Activated naive CD8-positive, alpha-beta T cell treated with anti-CD3 and anti-CD28 coated beads, Interleukin-2, amount 50 U/mL, for 24 hours (primary cell): ENCODE measurements at regions not wholly inside any gene's neighbourhood (a gene's known extent, or its start where the extent isn't known, plus 50 kb on each side); places are given as distances from the start of the nearest gene placed in this dataset.

Experiments
- ATAC-seq: fragments of 150-1000 bp; cut with Tn5 transposase; one replicate; pipeline ENCODE4 v1.10.0; 2021
- DNase-seq: peaks from one replicate; pipeline ENCODE4 v3.0.0; 2021
- H3K27ac Mint-ChIP-seq: one replicate; pipeline ENCODE4 v1.8.0; 2021; ENCODE audit warnings: mild to moderate bottlenecking, mixed read lengths
- H3K27me3 Mint-ChIP-seq: one replicate; pipeline ENCODE4 v1.8.0; 2021; ENCODE audit warnings: mixed read lengths
- H3K36me3 Mint-ChIP-seq: one replicate; pipeline ENCODE4 v1.8.0; 2021; ENCODE audit warnings: low read depth, mixed read lengths
- H3K4me1 Mint-ChIP-seq: one replicate; pipeline ENCODE4 v1.8.0; 2021; ENCODE audit warnings: mixed read lengths
- H3K4me3 Mint-ChIP-seq: one replicate; pipeline ENCODE4 v1.8.0; 2021; ENCODE audit warnings: mild to moderate bottlenecking, moderate library complexity, mixed read lengths
- H3K9me3 Mint-ChIP-seq: one replicate; pipeline ENCODE4 v1.8.0; 2021; ENCODE audit warnings: mixed read lengths

- Mint-ChIP-seq H3K9me3 (no peaks in the 10 kb centered on the region), H3K4me1 (no peaks in the 10 kb centered on the region), H3K36me3 (no peaks in the 10 kb centered on the region), H3K4me3 (no peak overlapping the region), H3K27ac (no peak overlapping the region), H3K27me3 (peaks cover 3% of the 10 kb centered on the region)
- no peak for DNase-seq
- ATAC-seq = no peak
These were observed 117.2 kb upstream of the CAV2 start for GRCh38 chr7:116382375-116382774.

GRCh38 chr7:116384936-116385635, 114.5 kb upstream of the CAV2 start:
- Mint-ChIP-seq H3K4me3 (no peak overlapping the region), H3K36me3 (no peaks in the 10 kb centered on the region), H3K4me1 (no peaks in the 10 kb centered on the region), H3K27me3 (peaks cover 3% of the 10 kb centered on the region), H3K9me3 (no peaks in the 10 kb centered on the region), H3K27ac (no peak overlapping the region)
- ATAC-seq (no peak), DNase-seq (no peak)

- Mint-ChIP-seq H3K27me3 (peaks cover 3% of the 10 kb centered on the region), H3K4me3 (no peak overlapping the region), H3K9me3 (no peaks in the 10 kb centered on the region), H3K36me3 (no peaks in the 10 kb centered on the region), H3K4me1 (no peaks in the 10 kb centered on the region), H3K27ac (no peak overlapping the region)
- ATAC-seq = no peak
- no peak for DNase-seq
These were observed 112.9 kb upstream of the CAV2 start for GRCh38 chr7:116386674-116387073.

GRCh38 chr7:116390363-116390762, 109.2 kb upstream of the CAV2 start:
- H3K36me3 Mint-ChIP-seq = no peaks in the 10 kb centered on the region
- no peak for DNase-seq
- peaks cover 8% of the 10 kb centered on the region for H3K27me3 Mint-ChIP-seq
- no peaks in the 10 kb centered on the region for H3K9me3 Mint-ChIP-seq
- H3K27ac Mint-ChIP-seq = no peak overlapping the region
- no peaks in the 10 kb centered on the region for H3K4me1 Mint-ChIP-seq
- no peak overlapping the region for H3K4me3 Mint-ChIP-seq
- no peak for ATAC-seq

- Mint-ChIP-seq H3K27me3 (peaks cover 8% of the 10 kb centered on the region), H3K36me3 (no peaks in the 10 kb centered on the region)
- ATAC-seq = no peak
These were observed 106.7 kb upstream of the CAV2 start for GRCh38 chr7:116392806-116393205.

GRCh38 chr7:116393654-116394053, 105.9 kb upstream of the CAV2 start:
- no peak overlapping the region for H3K4me3 Mint-ChIP-seq
- H3K9me3 Mint-ChIP-seq = no peaks in the 10 kb centered on the region
- ATAC-seq (no peak), DNase-seq (no peak)
- no peaks in the 10 kb centered on the region for H3K4me1 Mint-ChIP-seq
- no peak overlapping the region for H3K27ac Mint-ChIP-seq
- H3K36me3 Mint-ChIP-seq = no peaks in the 10 kb centered on the region
- H3K27me3 Mint-ChIP-seq = peaks cover 8% of the 10 kb centered on the region

More at GRCh38 chr7:116392806-116393205, 106.7 kb upstream of the CAV2 start:
- H3K9me3 Mint-ChIP-seq = no peaks in the 10 kb centered on the region
- no peak overlapping the region for H3K4me3 Mint-ChIP-seq
- H3K27ac Mint-ChIP-seq = no peak overlapping the region
- H3K4me1 Mint-ChIP-seq = no peaks in the 10 kb centered on the region
- no peak for DNase-seq

GRCh38 chr7:116394106-116394505, 105.4 kb upstream of the CAV2 start:
- H3K27ac Mint-ChIP-seq = no peak overlapping the region
- DNase-seq (no peak), ATAC-seq (no peak)
- H3K27me3 Mint-ChIP-seq = peaks cover 8% of the 10 kb centered on the region
- H3K4me1 Mint-ChIP-seq = no peaks in the 10 kb centered on the region
- no peaks in the 10 kb centered on the region for H3K9me3 Mint-ChIP-seq
- H3K36me3 Mint-ChIP-seq = no peaks in the 10 kb centered on the region
- no peak overlapping the region for H3K4me3 Mint-ChIP-seq

GRCh38 chr7:116395141-116395791, 104.3 kb upstream of the CAV2 start:
- no peaks in the 10 kb centered on the region for H3K9me3 Mint-ChIP-seq
- no peaks in the 10 kb centered on the region for H3K36me3 Mint-ChIP-seq
- DNase-seq (no peak), ATAC-seq (no peak)
- H3K27ac Mint-ChIP-seq = no peak overlapping the region
- peaks cover 8% of the 10 kb centered on the region for H3K27me3 Mint-ChIP-seq
- H3K4me1 Mint-ChIP-seq = no peaks in the 10 kb centered on the region
- no peak overlapping the region for H3K4me3 Mint-ChIP-seq

- Mint-ChIP-seq H3K4me3 (no peak overlapping the region), H3K36me3 (no peaks in the 10 kb centered on the region), H3K27ac (no peak overlapping the region), H3K9me3 (no peaks in the 10 kb centered on the region), H3K4me1 (no peaks in the 10 kb centered on the region), H3K27me3 (peaks cover 7% of the 10 kb centered on the region)
- ATAC-seq = no peak
- DNase-seq = no peak
These were observed 100.9 kb upstream of the CAV2 start for GRCh38 chr7:116398672-116399071.

GRCh38 chr7:116399819-116400218, 99.7 kb upstream of the CAV2 start:
- no peaks in the 10 kb centered on the region for H3K4me1 Mint-ChIP-seq
- H3K9me3 Mint-ChIP-seq = no peaks in the 10 kb centered on the region
- no peaks in the 10 kb centered on the region for H3K36me3 Mint-ChIP-seq
- H3K27me3 Mint-ChIP-seq = peaks cover 6% of the 10 kb centered on the region
- no peak for ATAC-seq
- no peak overlapping the region for H3K4me3 Mint-ChIP-seq
- no peak overlapping the region for H3K27ac Mint-ChIP-seq
- DNase-seq = no peak

- peaks cover 2% of the 10 kb centered on the region for H3K27me3 Mint-ChIP-seq
- DNase-seq (no peak), ATAC-seq (no peak)
- no peaks in the 10 kb centered on the region for H3K9me3 Mint-ChIP-seq
- H3K4me1 Mint-ChIP-seq = no peaks in the 10 kb centered on the region
- H3K27ac Mint-ChIP-seq = no peak overlapping the region
- no peak overlapping the region for H3K4me3 Mint-ChIP-seq
- H3K36me3 Mint-ChIP-seq = no peaks in the 10 kb centered on the region
These were observed 99.0 kb upstream of the CAV2 start for GRCh38 chr7:116400522-116400921.

GRCh38 chr7:116401711-116402110, 97.8 kb upstream of the CAV2 start:
- H3K36me3 Mint-ChIP-seq = no peaks in the 10 kb centered on the region
- no peak for DNase-seq
- H3K27me3 Mint-ChIP-seq = peaks cover 2% of the 10 kb centered on the region
- ATAC-seq = no peak
- no peaks in the 10 kb centered on the region for H3K9me3 Mint-ChIP-seq
- no peak overlapping the region for H3K27ac Mint-ChIP-seq
- no peak overlapping the region for H3K4me3 Mint-ChIP-seq
- H3K4me1 Mint-ChIP-seq = no peaks in the 10 kb centered on the region

GRCh38 chr7:116403265-116403664, 96.3 kb upstream of the CAV2 start:
- H3K36me3 Mint-ChIP-seq = no peaks in the 10 kb centered on the region
- no peak overlapping the region for H3K27ac Mint-ChIP-seq
- H3K27me3 Mint-ChIP-seq = peaks cover 6% of the 10 kb centered on the region
- H3K4me1 Mint-ChIP-seq = no peaks in the 10 kb centered on the region
- H3K4me3 Mint-ChIP-seq = no peak overlapping the region
- DNase-seq (no peak), ATAC-seq (no peak)
- no peaks in the 10 kb centered on the region for H3K9me3 Mint-ChIP-seq

GRCh38 chr7:116404389-116404788, 95.1 kb upstream of the CAV2 start:
- Mint-ChIP-seq H3K36me3 (no peaks in the 10 kb centered on the region), H3K4me1 (no peaks in the 10 kb centered on the region), H3K27ac (no peak overlapping the region), H3K27me3 (peaks cover 6% of the 10 kb centered on the region), H3K9me3 (no peaks in the 10 kb centered on the region), H3K4me3 (no peak overlapping the region)
- DNase-seq = no peak
- no peak for ATAC-seq

GRCh38 chr7:116405810-116406209, 93.7 kb upstream of the CAV2 start:
- H3K4me3 Mint-ChIP-seq = no peak overlapping the region
- no peaks in the 10 kb centered on the region for H3K4me1 Mint-ChIP-seq
- H3K9me3 Mint-ChIP-seq = no peaks in the 10 kb centered on the region
- ATAC-seq (no peak), DNase-seq (no peak)
- no peaks in the 10 kb centered on the region for H3K36me3 Mint-ChIP-seq
- H3K27ac Mint-ChIP-seq = no peak overlapping the region
- H3K27me3 Mint-ChIP-seq = peaks cover 6% of the 10 kb centered on the region
